GM12878 (cell line): ENCODE measurements at regions not wholly inside any gene's neighbourhood (a gene's known extent, or its start where the extent isn't known, plus 50 kb on each side); places are given as distances from the start of the nearest gene placed in this dataset.
A peak's percentile ranks its signal among the peaks of the same experiment; 100 is the strongest.

Experiments
- ATAC-seq: fragments of 200-7000 bp; cut with Tn5 transposase; 3 replicates; pipeline ENCODE4 v1.9.1; 2020; ENCODE audit warnings: mild to moderate bottlenecking, moderate library complexity
- BruUV-seq: library from RNA; stranded (reverse); fragments of 400-500 nt; replicated peaks from 2 replicates; lab custom pipeline; 2021; lab: Mats Ljungman, UMichigan
- CTCF ChIA-PET: fragments of 300-600 bp; sonication (Branson Sonifier 250); formaldehyde crosslinking; extraction: SDS; loops from one replicate; lab custom pipeline; 2021; ENCODE audit warnings: inconsistent platforms; lab: Yijun Ruan, JAX
- POLR2A ChIA-PET: fragments of 350-600 bp; formaldehyde crosslinking; extraction: SDS; loops from one replicate; lab custom pipeline; 2021; ENCODE audit warnings: inconsistent platforms; lab: Charles Lee
- RAD21 ChIA-PET: fragments of 300-600 bp; sonication (Branson Sonifier 250); formaldehyde crosslinking; loops from one replicate; lab custom pipeline; 2023; ENCODE audit warnings: antibody characterized with exemption; ENCODE audit not compliant: unreplicated experiment; lab: Charles Lee
- SMC1A ChIA-PET: fragments of 300-600 bp; sonication (Branson Sonifier 250); formaldehyde crosslinking; loops from one replicate; lab custom pipeline; 2023; ENCODE audit not compliant: unreplicated experiment, uncharacterized antibody; lab: Charles Lee
- DNase-seq: peaks from one replicate; pipeline ENCODE4 v3.0.0-alpha.2; 2011; ENCODE audit warnings: low read depth, low spot score
- FAIRE-seq: peaks from 3 replicates; lab custom pipeline; 2011; peaks lifted over from hg19 to GRCh38; lab: Jason Lieb, UNC
- H2AFZ ChIP-seq: 2 replicates; pipeline ENCODE4 v1.6.0; 2011; ENCODE audit warnings: low read depth, low read length, control low read depth; ENCODE audit not compliant: control insufficient read depth
- H3K27ac ChIP-seq: 2 replicates; pipeline ENCODE4 v1.5.1; 2011; ENCODE audit warnings: control low read depth; ENCODE audit not compliant: control insufficient read depth, insufficient read depth
- H3K27me3 ChIP-seq, 2 experiments: replicated peaks in 1 of 2; 2 replicates each; pipeline versions ENCODE4 v1.6.0 to v1.6.1; 2011; ENCODE audit warnings: low read length in 1 of 2; ENCODE audit not compliant: control insufficient read depth in 2 of 2, insufficient read depth in 2 of 2
- H3K36me3 ChIP-seq, 2 experiments: 2 replicates each; pipeline ENCODE4 v1.5.1; 2011; ENCODE audit warnings: low read length in 1 of 2; ENCODE audit not compliant: control insufficient read depth in 2 of 2, insufficient read depth in 2 of 2
- H3K4me1 ChIP-seq: 2 replicates; pipeline ENCODE4 v1.6.1; 2011; ENCODE audit warnings: mild to moderate bottlenecking, low read length, moderate library complexity, mixed read lengths; ENCODE audit not compliant: control insufficient read depth, insufficient read depth
- H3K4me2 ChIP-seq: 2 replicates; pipeline ENCODE4 v1.6.0; 2011; ENCODE audit warnings: control low read depth; ENCODE audit not compliant: control insufficient read depth, insufficient read depth
- H3K4me3 ChIP-seq: fragments of 200-600 bp; sonication (generic); 2 replicates; pipeline ENCODE4 v1.5.1; 2016
- H3K79me2 ChIP-seq: 2 replicates; pipeline ENCODE4 v1.6.0; 2011; ENCODE audit warnings: low read length; ENCODE audit not compliant: control insufficient read depth, insufficient read depth
- H3K9ac ChIP-seq: 2 replicates; pipeline ENCODE4 v1.8.0; 2011; ENCODE audit warnings: low read length, control low read depth, mixed read lengths; ENCODE audit not compliant: control insufficient read depth, insufficient read depth
- H3K9me3 ChIP-seq: replicated peaks from 3 replicates; pipeline ENCODE4 v1.5.1; 2011; ENCODE audit warnings: mild to moderate bottlenecking, low read length; ENCODE audit not compliant: control insufficient read depth, insufficient read depth
- H4K20me1 ChIP-seq: 2 replicates; pipeline ENCODE4 v1.6.0; 2011; ENCODE audit not compliant: control insufficient read depth, insufficient read depth
- ATF7 ChIP-seq: fragments of 450-650 bp; IDR thresholded peaks from 2 replicates; pipeline ENCODE4 v1.6.1; 2016; ENCODE audit warnings: low read depth, mild to moderate bottlenecking
- DPF2 ChIP-seq: fragments of 450-650 bp; IDR thresholded peaks from 2 replicates; pipeline ENCODE4 v1.6.1; 2017; ENCODE audit warnings: mild to moderate bottlenecking
- IKZF1 ChIP-seq: fragments of 450-650 bp; conservative IDR thresholded peaks from 2 replicates; pipeline ENCODE4 v1.6.1; 2017; ENCODE audit warnings: antibody characterized with exemption, mild to moderate bottlenecking
- IKZF2 ChIP-seq, 2 experiments: fragments of 450-650 bp; IDR thresholded peaks; 2 replicates each; pipeline ENCODE4 v1.6.1; 2017; ENCODE audit warnings: mild to moderate bottlenecking in 2 of 2, moderate library complexity in 2 of 2
- REST ChIP-seq: IDR thresholded peaks from 2 replicates; pipeline ENCODE4 v1.6.1; 2012; ENCODE audit warnings: mild to moderate bottlenecking, low read depth, low read length
- SMARCA5 ChIP-seq: fragments of 450-650 bp; IDR thresholded peaks from 2 replicates; pipeline ENCODE4 v1.6.1; 2017; ENCODE audit warnings: mild to moderate bottlenecking
- ZNF384 ChIP-seq: IDR thresholded peaks from 2 replicates; pipeline ENCODE4 v1.6.1; 2012; ENCODE audit warnings: low read depth, mild to moderate bottlenecking, low read length, improper control_type of control experiment, borderline replicate concordance
- WGBS: methylation state at CpG from one replicate; pipeline ENCODE4 v1.1.6; 2016; ENCODE audit warnings: low lambda C conversion rate; ENCODE audit not compliant: insufficient replicate concordance, insufficient coverage; ENCODE audit errors: missing lambda C conversion rate; 5-methylcytosine and 5-hydroxymethylcytosine counted together
- in situ Hi-C: fragments of 300-500 bp; cut with MboI; formaldehyde crosslinking; loops from 9 replicates; pipeline ENCODE4 v1.14.3; 2018; ENCODE audit warnings: mixed read lengths
- intact Hi-C: fragments of 100-400 bp; cut with micrococcal nuclease; formaldehyde crosslinking; loops from one replicate; pipeline ENCODE4 v1.14.2; 2022; ENCODE audit not compliant: unreplicated experiment

DNA sequence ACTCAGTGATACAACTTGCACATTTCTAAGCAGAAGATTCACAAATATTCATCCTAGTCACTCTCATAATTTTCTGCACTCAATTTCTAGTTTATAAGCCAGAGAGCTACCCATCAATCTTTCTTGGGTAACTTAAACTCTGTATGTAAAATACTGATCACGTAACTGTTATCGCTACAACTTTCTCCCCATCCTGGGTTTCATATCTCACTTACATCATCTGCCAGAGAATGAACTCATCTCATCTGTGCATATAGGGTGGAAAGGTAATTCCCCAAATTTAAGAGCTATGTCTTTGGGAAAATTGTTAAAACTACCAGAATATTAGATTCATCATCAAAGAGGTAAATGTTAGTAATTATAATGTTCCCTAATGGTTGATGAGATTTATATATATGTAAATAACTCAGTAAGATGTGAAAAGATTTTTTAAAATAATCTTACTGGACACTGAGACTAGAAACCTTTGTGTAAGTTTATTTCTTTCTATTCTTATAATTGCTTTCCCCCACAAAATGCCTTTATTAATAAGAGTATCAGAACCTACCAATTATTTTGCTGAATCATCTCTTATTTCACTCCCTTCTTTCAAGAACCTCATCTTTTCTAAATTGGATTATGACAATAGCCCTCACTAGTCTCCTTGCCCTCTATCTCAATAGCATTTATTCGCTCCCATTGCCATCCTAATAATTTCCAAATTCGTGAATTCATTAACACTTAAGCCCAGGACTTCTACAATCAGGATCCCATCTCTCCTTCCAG is 729.0 kb downstream of the EPHA4 start:
- H3K27me3 ChIP-seq = no peaks in the 10 kb centered on the region; a peak in 1 of 4 replicates
- BruUV-seq = no TSS peak
- no peak overlapping the region for H2AFZ ChIP-seq
- no peaks in the 10 kb centered on the region for H3K9me3 ChIP-seq
- POLR2A ChIA-PET = no interaction called here
- no peak overlapping the region for H3K27ac ChIP-seq
- CTCF ChIA-PET = no interaction called here
- no peak overlapping the region for H3K4me3 ChIP-seq
- RAD21 ChIA-PET = no interaction called here
- TF ChIP-seq DPF2 = 0 out of 2 replicates have a peak, but pooled peaks have one; percentile 45
- TF ChIP-seq REST = no peak
- no peak for TF ChIP-seq SMARCA5
- peak; percentile 85 for TF ChIP-seq ATF7
- TF ChIP-seq ZNF384 = no peak
- peak; percentile 46 for TF ChIP-seq IKZF1
- 0 out of 4 replicates have a peak, but pooled peaks of 1 of the 2 experiments have one; percentile 22 for TF ChIP-seq IKZF2 (IDR thresholded peaks at IDR 0.05)
- ATAC-seq = peak; percentile 86
- H4K20me1 ChIP-seq = no peaks in the 10 kb centered on the region
- FAIRE-seq = no peak
- no peak overlapping the region for H3K4me2 ChIP-seq
- 45% methylated on average over 4 of the region's 4 CpGs for WGBS
- H3K9ac ChIP-seq = no peak overlapping the region
- intact Hi-C loops = loop anchor here (5.0 kb wide), 1 partner anchor 729 kb away; the partner anchor contains the start of gene EPHA4
- in situ Hi-C loops = no loop called here
- H3K36me3 ChIP-seq = no peaks in the 10 kb centered on the region
- DNase-seq = no peak
- H3K4me1 ChIP-seq = no peaks in the 10 kb centered on the region
- SMC1A ChIA-PET = interaction anchor here (0.5 kb wide), 1 partner anchor 719 kb away, joined by 3 read pairs; no protein-coding TSS in a partner anchor
- no peaks in the 10 kb centered on the region for H3K79me2 ChIP-seq
